Osteocyte (in vitro differentiated cells): ENCODE measurements at regions not wholly inside any gene's neighbourhood (a gene's known extent, or its start where the extent isn't known, plus 50 kb on each side); places are given as distances from the start of the nearest gene placed in this dataset.

Experiments used
- DNase-seq: peaks from one replicate; pipeline ENCODE4 v3.0.0; 2021; ENCODE audit warnings: mixed read lengths; ENCODE audit not compliant: unreplicated experiment; ENCODE audit errors: extremely low spot score
- H3K27ac Mint-ChIP-seq: one replicate; pipeline ENCODE4 v1.8.0; 2021; ENCODE audit warnings: mild to moderate bottlenecking, mixed read lengths; ENCODE audit not compliant: unreplicated experiment
- H3K27me3 Mint-ChIP-seq: one replicate; pipeline ENCODE4 v1.8.0; 2021; ENCODE audit warnings: mixed read lengths; ENCODE audit not compliant: unreplicated experiment
- H3K36me3 Mint-ChIP-seq: one replicate; pipeline ENCODE4 v1.8.0; 2021; ENCODE audit warnings: mixed read lengths; ENCODE audit not compliant: unreplicated experiment
- H3K4me1 Mint-ChIP-seq: one replicate; pipeline ENCODE4 v1.8.0; 2021; ENCODE audit warnings: mixed read lengths; ENCODE audit not compliant: unreplicated experiment
- H3K4me3 Mint-ChIP-seq: one replicate; pipeline ENCODE4 v1.8.0; 2021; ENCODE audit warnings: mild to moderate bottlenecking, moderate library complexity, mixed read lengths; ENCODE audit not compliant: unreplicated experiment
- H3K9me3 Mint-ChIP-seq: one replicate; pipeline ENCODE4 v1.8.0; 2021; ENCODE audit warnings: mixed read lengths; ENCODE audit not compliant: unreplicated experiment
- TF ChIP-seq, protein P1 (sequence below): fragments of 200-600 bp; sonication (generic); IDR thresholded peaks from 2 replicates; pipeline ENCODE4 v1.5.0; 2021; ENCODE audit warnings: antibody characterized with exemption, mild to moderate bottlenecking, moderate library complexity

DNA sequence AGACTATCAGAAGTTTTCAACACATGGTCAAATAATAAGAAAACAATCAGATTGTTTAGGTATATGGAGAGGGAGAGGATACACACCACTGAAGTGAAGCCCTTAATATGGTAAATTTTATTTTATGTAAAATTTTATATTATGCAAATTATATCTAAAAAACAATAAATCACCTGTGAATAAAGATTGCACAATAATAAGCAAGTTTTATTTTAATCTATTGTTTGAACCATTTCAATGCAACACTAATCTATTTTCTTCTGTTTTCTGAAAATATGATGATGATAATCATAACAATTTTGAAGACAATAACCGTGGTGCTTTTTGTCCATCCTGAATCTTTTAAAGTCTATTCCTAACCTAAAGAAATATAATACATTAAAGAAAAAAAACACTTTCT lies 1473.5 kb upstream of the TENM4 start:
- H3K4me3 Mint-ChIP-seq = no peak overlapping the region
- no peaks in the 10 kb centered on the region for H3K4me1 Mint-ChIP-seq
- H3K27me3 Mint-ChIP-seq = no peaks in the 10 kb centered on the region
- no peaks in the 10 kb centered on the region for H3K9me3 Mint-ChIP-seq
- H3K36me3 Mint-ChIP-seq = no peaks in the 10 kb centered on the region
- TF ChIP-seq, protein P1, sequence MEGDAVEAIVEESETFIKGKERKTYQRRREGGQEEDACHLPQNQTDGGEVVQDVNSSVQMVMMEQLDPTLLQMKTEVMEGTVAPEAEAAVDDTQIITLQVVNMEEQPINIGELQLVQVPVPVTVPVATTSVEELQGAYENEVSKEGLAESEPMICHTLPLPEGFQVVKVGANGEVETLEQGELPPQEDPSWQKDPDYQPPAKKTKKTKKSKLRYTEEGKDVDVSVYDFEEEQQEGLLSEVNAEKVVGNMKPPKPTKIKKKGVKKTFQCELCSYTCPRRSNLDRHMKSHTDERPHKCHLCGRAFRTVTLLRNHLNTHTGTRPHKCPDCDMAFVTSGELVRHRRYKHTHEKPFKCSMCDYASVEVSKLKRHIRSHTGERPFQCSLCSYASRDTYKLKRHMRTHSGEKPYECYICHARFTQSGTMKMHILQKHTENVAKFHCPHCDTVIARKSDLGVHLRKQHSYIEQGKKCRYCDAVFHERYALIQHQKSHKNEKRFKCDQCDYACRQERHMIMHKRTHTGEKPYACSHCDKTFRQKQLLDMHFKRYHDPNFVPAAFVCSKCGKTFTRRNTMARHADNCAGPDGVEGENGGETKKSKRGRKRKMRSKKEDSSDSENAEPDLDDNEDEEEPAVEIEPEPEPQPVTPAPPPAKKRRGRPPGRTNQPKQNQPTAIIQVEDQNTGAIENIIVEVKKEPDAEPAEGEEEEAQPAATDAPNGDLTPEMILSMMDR = no peak
- DNase-seq = no peak
- H3K27ac Mint-ChIP-seq = no peak overlapping the region

DNA sequence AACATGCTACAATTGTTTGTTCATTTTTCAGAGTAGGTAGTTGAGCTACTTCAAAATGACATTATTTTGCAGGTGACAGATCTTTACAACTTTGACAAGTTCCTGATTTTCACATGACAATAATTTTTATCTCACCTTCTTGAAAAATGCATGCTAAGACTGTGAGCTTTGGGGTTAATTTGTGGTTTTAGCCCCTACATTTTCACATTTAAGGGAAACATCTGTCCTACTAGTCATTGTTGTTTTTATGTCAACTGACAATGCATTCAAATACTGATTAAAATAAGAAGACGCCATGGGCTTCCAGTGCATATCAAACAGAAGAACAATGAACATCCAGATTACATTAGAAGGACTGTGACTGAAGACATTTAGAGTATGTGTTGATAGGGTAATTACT lies 1470.8 kb upstream of the TENM4 start:
- Mint-ChIP-seq H3K9me3 (no peaks in the 10 kb centered on the region), H3K27ac (no peak overlapping the region), H3K27me3 (no peaks in the 10 kb centered on the region), H3K4me1 (no peaks in the 10 kb centered on the region), H3K4me3 (no peak overlapping the region), H3K36me3 (no peaks in the 10 kb centered on the region)
- no peak for DNase-seq
- TF ChIP-seq, protein P1 = no peak

DNA sequence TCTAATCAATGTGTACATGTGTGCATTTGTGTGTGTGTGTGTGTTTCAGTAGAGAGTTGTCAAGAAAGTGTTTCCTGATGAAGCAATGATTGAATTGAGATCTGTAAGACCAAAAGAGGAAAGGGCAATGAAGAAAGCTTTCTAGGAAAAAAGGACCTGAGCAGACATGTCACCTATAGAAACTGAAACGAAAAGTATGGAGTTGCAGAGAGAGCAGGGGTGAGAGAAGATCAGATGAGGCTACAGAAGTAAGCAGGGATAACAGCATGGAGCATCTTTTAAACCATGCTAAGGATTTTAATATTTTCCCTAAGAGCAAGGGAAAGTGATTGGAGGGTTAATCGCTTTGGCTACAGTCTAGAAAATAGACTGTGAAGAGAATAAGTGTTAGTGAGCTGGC lies 1459.4 kb upstream of the TENM4 start:
- H3K27me3 Mint-ChIP-seq = no peaks in the 10 kb centered on the region
- TF ChIP-seq, protein P1 = no peak
- H3K4me1 Mint-ChIP-seq = no peaks in the 10 kb centered on the region
- no peaks in the 10 kb centered on the region for H3K9me3 Mint-ChIP-seq
- H3K36me3 Mint-ChIP-seq = no peaks in the 10 kb centered on the region
- no peak for DNase-seq
- H3K4me3 Mint-ChIP-seq = no peak overlapping the region
- no peak overlapping the region for H3K27ac Mint-ChIP-seq

DNA sequence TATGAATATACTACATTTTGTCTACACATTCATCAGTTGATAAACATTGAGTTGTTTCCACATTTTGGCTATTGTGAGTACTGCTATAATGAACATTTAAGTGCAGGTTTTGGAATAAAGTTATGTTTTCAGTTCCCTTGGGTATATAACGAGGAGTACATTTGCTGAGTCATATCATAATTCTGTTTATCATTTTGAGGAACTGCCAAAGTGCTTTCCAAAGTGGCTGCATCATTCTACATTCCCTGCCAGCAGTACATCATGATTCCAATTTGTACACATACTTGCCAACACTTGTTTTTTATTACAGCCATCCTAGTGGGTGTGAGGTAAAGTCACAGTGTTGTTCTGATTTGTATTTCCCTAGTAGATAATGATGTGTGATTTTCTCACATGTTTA lies 1458.6 kb upstream of the TENM4 start:
- TF ChIP-seq, protein P1 = no peak
- H3K27ac Mint-ChIP-seq = no peak overlapping the region
- no peaks in the 10 kb centered on the region for H3K36me3 Mint-ChIP-seq
- H3K9me3 Mint-ChIP-seq = no peaks in the 10 kb centered on the region
- no peaks in the 10 kb centered on the region for H3K27me3 Mint-ChIP-seq
- DNase-seq = no peak
- H3K4me1 Mint-ChIP-seq = no peaks in the 10 kb centered on the region
- H3K4me3 Mint-ChIP-seq = no peak overlapping the region

DNA sequence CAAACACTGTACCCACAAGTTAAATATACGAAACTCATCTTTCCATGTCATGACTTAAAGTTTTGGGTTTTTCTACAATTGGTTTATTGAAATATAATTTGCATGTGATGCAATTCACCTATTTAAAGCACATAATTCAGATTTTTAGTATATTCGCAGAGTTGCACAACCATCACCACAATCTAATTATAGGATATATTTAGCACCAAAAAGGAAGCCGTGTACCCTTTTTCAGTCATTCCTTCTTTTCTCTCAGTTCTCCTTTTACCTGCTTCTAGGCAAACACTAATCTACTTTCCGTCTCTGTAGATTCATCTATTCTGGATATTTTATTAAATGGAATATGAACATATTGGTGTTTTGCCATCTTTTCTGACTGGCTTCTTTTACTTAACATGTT lies 1458.1 kb upstream of the TENM4 start:
- no peak overlapping the region for H3K4me3 Mint-ChIP-seq
- H3K9me3 Mint-ChIP-seq = no peaks in the 10 kb centered on the region
- TF ChIP-seq, protein P1 = no peak
- no peak for DNase-seq
- no peaks in the 10 kb centered on the region for H3K36me3 Mint-ChIP-seq
- H3K27ac Mint-ChIP-seq = no peak overlapping the region
- no peaks in the 10 kb centered on the region for H3K27me3 Mint-ChIP-seq
- H3K4me1 Mint-ChIP-seq = no peaks in the 10 kb centered on the region
